Ascending aorta (tissue), 2 donors: ENCODE measurements at regions not wholly inside any gene's neighbourhood (a gene's known extent, or its start where the extent isn't known, plus 50 kb on each side); places are given as distances from the start of the nearest gene placed in this dataset.

Experiments used
- DNase-seq, 2 donors: peaks; one replicate each; pipeline ENCODE4 v3.0.0-alpha.2; 2019; ENCODE audit warnings: low spot score in 2 of 2
- H3K27ac ChIP-seq, 2 donors: fragments of 200-600 bp; sonication (generic); one replicate each; pipeline ENCODE4 v1.5.1; 2016 to 2017; ENCODE audit warnings: mild to moderate bottlenecking in 1 of 2
- H3K27me3 ChIP-seq: fragments of 200-600 bp; sonication (generic); one replicate; pipeline ENCODE4 v1.5.1; 2017
- H3K36me3 ChIP-seq, 2 donors: fragments of 200-600 bp; sonication (generic); one replicate each; pipeline ENCODE4 v1.5.1; 2016
- H3K4me1 ChIP-seq, 2 donors: fragments of 200-600 bp; sonication (generic); one replicate each; pipeline ENCODE4 v1.5.1; 2016 to 2017; ENCODE audit warnings: mild to moderate bottlenecking in 1 of 2
- H3K4me3 ChIP-seq, 2 donors: fragments of 200-600 bp; sonication (generic); one replicate each; pipeline ENCODE4 v1.5.1; 2016 to 2017; ENCODE audit warnings: mild to moderate bottlenecking in 1 of 2
- H3K9me3 ChIP-seq, 2 donors: fragments of 200-600 bp; sonication (generic); one replicate each; pipeline ENCODE4 v1.5.1; 2016
- intact Hi-C: fragments of 100-400 bp; cut with DNase I; formaldehyde crosslinking; loops from one replicate; pipeline ENCODE4 v1.15.1; 2023
- TF ChIP-seq, protein P1 (sequence below), 3 experiments: fragments of 200-600 bp in 2 of 3; fragments of 450-650 bp in 1 of 3; sonication (generic) in 2 of 3; IDR thresholded peaks; one replicate each; pipeline ENCODE4 v1.5.1; 2016 to 2019; ENCODE audit warnings: antibody characterized with exemption in 3 of 3, mild to moderate bottlenecking in 1 of 3, moderate library complexity in 1 of 3

DNA sequence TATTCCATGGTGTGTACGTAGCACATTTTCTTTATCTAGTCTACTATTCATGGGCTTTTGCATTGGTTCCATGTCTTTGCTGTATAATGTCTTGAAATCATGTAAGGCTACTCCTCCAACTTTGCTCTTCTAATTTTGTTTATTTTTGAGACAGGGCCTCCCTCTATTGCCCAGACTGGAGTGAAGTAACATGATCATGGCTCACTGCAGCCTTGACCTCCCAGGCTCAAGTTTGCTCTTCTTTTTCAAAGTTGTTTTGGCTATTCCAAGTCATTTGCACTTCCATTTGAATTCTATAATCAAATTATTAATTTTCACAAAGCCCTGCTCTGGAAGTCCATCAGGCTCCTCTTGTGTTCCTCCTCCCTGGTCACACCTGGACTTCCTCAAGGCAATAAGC lies 90.2 kb upstream of the SGIP1 start:
- intact Hi-C loops: no loop called here
- H3K4me3 ChIP-seq: no peak overlapping the region
- H3K36me3 ChIP-seq: no peaks in the 10 kb centered on the region
- no peak overlapping the region for H3K27ac ChIP-seq
- no peak for DNase-seq
- no peaks in the 10 kb centered on the region for H3K9me3 ChIP-seq
- TF ChIP-seq, protein P1, sequence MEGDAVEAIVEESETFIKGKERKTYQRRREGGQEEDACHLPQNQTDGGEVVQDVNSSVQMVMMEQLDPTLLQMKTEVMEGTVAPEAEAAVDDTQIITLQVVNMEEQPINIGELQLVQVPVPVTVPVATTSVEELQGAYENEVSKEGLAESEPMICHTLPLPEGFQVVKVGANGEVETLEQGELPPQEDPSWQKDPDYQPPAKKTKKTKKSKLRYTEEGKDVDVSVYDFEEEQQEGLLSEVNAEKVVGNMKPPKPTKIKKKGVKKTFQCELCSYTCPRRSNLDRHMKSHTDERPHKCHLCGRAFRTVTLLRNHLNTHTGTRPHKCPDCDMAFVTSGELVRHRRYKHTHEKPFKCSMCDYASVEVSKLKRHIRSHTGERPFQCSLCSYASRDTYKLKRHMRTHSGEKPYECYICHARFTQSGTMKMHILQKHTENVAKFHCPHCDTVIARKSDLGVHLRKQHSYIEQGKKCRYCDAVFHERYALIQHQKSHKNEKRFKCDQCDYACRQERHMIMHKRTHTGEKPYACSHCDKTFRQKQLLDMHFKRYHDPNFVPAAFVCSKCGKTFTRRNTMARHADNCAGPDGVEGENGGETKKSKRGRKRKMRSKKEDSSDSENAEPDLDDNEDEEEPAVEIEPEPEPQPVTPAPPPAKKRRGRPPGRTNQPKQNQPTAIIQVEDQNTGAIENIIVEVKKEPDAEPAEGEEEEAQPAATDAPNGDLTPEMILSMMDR (IDR thresholded peaks at IDR 0.05): no peak
- no peaks in the 10 kb centered on the region for H3K4me1 ChIP-seq
- no peaks in the 10 kb centered on the region for H3K27me3 ChIP-seq

DNA sequence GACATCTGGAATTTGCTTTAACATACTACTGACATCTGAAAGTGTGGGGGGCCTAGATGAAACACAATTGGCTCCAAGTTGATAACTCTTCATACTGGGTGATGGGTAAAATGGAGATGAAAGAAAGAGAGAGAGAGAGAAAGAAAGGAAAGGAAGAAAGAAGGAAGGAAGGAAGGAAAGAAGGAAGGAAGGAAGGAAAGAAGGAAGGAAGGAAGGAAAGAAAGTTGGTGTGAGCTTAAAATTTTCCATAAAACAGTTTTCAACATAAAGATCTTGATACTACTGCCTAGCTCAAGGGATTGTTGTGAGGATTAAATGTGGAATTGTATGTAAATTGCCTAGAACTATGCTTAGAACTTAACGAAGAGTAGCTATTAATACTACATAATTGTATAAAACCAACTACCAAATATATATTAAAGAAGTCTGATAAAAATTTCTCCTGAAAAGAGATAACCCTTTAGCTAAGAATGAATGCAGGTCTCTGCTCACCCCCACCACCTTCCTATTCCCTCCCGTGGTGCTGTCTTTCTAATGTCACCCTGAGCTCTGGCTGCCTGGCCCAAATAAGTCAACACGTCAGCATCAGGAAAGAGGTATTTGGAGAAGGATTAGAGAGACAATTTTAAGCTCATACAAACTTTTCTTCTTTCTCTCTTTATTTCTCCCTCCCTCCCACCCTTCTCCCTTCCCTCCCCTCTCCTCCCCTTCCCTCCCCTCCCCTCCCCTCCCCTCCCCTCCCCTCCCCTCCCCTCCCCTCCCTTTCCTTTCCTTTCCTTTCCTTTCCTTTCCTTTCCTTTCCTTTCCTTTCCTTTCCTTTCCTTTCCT lies 89.3 kb upstream of the SGIP1 start:
- no peak for DNase-seq
- intact Hi-C loops: loop anchor here (5.0 kb wide), 3 partner anchors 92 to 283 kb away; no protein-coding TSS in a partner anchor
- Histone ChIP-seq H3K4me1 (peaks cover 0 to 1% of the 10 kb centered on the region in 2 donors), H3K9me3 (no peaks in the 10 kb centered on the region), H3K27me3 (no peaks in the 10 kb centered on the region), H3K36me3 (no peaks in the 10 kb centered on the region), H3K27ac (no peak overlapping the region), H3K4me3 (no peak overlapping the region)
- TF ChIP-seq, protein P1 (IDR thresholded peaks at IDR 0.05): no peak

DNA sequence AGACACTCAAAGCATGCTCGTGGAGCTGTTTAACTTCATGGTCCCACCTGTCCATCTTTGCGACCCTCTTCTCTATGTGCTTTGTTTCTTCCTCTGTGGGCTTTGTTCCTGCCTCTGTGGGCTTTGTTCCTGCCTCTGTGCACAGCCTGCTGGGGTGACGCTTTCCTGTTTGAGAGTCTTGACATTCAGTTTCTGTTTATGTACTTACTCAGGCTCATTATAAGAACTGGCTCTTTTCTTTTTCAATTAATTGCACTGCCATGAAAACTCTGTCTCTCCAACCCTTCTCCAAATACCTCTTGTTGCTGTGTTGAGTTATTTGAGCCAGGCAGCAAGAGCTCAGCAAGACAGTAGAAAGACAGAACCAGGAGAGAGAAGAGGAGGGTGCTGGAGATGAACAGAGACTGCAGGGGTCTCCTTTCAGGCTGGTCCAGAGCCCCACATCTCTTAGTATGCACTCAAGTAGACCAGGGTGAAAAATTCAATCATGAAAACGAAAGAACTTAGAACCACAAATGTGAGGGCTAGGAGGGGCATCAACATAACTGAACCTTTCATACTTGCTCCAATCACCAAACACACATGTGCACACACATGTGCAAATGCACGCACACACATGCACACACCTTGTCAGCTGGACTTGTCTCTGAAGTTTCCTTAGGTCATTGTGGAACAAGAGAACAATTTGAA lies 88.3 kb upstream of the SGIP1 start:
- Histone ChIP-seq H3K9me3 (no peaks in the 10 kb centered on the region), H3K27me3 (no peaks in the 10 kb centered on the region), H3K4me1 (peaks cover 0 to 9% of the 10 kb centered on the region in 2 donors), H3K4me3 (no peak overlapping the region), H3K36me3 (no peaks in the 10 kb centered on the region), H3K27ac (no peak overlapping the region)
- intact Hi-C loops: loop anchor here (1.0 to 5.0 kb wide), 6 partner anchors 59 to 487 kb away; no protein-coding TSS in a partner anchor
- DNase-seq: no peak
- TF ChIP-seq, protein P1 (IDR thresholded peaks at IDR 0.05): no peak

DNA sequence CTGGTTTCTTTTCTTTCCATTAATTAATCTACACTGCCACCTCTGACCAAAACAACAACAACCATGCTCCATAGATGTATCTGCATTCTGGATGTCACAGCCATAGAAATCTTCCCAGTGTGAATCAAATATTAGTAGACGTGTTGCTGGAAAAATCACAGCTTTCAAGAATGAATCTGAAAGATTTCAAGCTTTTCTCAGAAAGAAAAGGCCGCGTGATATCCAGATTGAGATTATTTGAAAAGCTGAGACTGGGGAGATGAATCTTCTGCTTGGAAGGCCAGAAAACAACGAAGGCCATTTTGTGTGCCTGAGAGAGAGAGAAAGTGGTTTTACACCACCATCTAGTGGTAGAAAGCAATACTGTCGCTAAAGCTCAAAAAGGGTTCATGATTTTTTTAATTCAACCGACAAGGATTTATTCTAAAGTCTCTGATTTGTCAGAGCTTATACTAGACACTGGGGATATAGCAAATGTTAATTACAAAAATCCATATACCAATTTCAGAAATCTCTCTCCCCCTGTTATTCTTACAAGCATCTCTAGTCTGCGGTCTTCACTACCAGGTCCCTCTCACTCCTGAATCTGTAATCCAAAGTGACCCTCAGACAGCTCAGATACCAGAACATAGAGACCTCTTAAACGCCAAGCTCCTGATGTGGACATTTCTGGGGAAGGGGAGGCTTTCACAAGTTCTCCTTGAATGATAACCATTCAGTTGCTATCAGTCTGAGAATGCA lies 87.5 kb upstream of the SGIP1 start:
- TF ChIP-seq, protein P1 (IDR thresholded peaks at IDR 0.05): peak; percentile 73 to 87 (median 75)
- H3K27me3 ChIP-seq: no peaks in the 10 kb centered on the region
- no peak for DNase-seq
- H3K36me3 ChIP-seq: no peaks in the 10 kb centered on the region
- no peak overlapping the region for H3K27ac ChIP-seq
- no peak overlapping the region for H3K4me3 ChIP-seq
- no peaks in the 10 kb centered on the region for H3K9me3 ChIP-seq
- H3K4me1 ChIP-seq: peaks cover 0 to 12% of the 10 kb centered on the region in 2 donors
- intact Hi-C loops: loop anchor here (1.0 to 5.0 kb wide), 6 partner anchors 58 to 488 kb away; no protein-coding TSS in a partner anchor

DNA sequence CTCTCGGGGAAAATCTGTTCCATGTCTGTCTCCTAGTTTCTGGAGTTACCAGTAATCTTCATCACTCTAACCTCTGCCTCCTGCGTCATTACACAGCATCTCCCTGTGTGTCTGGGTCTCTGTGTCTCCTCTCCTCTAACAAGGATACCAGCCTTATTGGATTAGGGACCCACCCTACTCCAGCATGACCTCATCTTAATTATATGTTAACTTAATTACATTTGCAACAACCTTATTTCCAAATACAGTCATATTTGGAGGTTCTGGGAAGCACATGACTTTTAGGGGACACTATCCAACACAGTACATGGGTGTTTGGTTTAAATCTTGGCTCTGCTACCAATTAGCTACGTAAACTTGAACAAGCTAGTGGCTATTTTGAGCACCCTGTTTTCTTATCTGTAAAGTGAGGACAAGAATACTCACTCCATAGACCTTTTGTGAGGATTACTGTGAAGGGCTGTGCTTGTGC lies 83.9 kb upstream of the SGIP1 start:
- DNase-seq: no peak
- H3K36me3 ChIP-seq: no peaks in the 10 kb centered on the region
- peaks cover 0 to 12% of the 10 kb centered on the region in 2 donors for H3K4me1 ChIP-seq
- TF ChIP-seq, protein P1 (IDR thresholded peaks at IDR 0.05): no peak
- no peaks in the 10 kb centered on the region for H3K9me3 ChIP-seq
- peak overlapping the region; percentile 43 to 53 for H3K27ac ChIP-seq
- no peaks in the 10 kb centered on the region for H3K27me3 ChIP-seq
- intact Hi-C loops: no loop called here
- H3K4me3 ChIP-seq: no peak overlapping the region
